GM10266 (cell line): ENCODE measurements at regions not wholly inside any gene's neighbourhood (a gene's known extent, or its start where the extent isn't known, plus 50 kb on each side); places are given as distances from the start of the nearest gene placed in this dataset.

ENCODE experiments used
- DNase-seq: peaks from one replicate; pipeline ENCODE4 v3.0.0; 2012; ENCODE audit errors: extremely low spot score
- CTCF ChIP-seq: IDR thresholded peaks from 2 replicates; pipeline ENCODE4 v1.5.1; 2012; ENCODE audit warnings: mild to moderate bottlenecking, low read depth; ENCODE audit not compliant: control insufficient read depth, insufficient read depth; ENCODE audit errors: missing control alignments

GRCh38 chr7:81355911-81356310 lies 413.9 kb downstream of the HGF start:
- no peak for DNase-seq
- no peak for TF ChIP-seq CTCF

DNA sequence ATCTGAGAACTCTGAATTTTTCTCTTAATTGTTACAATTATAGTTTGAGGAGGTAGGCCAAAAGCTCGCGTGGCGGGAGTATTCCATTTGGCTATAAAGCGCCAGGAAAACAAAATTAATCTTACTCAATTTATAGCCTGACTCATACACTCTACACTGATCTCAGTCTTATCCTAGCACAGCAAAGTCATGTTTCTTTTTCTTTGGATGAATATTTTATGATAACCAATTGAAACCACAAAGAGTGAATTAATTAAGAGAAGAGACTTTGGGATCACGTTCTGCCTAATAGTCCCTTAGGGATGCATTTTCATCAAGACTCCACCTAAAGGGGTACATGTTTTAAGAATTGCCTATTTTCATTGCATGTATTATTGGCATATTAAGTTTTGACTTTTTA lies 420.8 kb downstream of the HGF start:
- TF ChIP-seq CTCF: no peak
- no peak for DNase-seq

GRCh38 chr7:81339946-81340345 lies 421.1 kb upstream of the SEMA3C start:
- no peak for TF ChIP-seq CTCF
- DNase-seq: no peak

GRCh38 chr7:81333536-81333935 lies 414.7 kb upstream of the SEMA3C start:
- no peak for TF ChIP-seq CTCF
- no peak for DNase-seq

- TF ChIP-seq CTCF: no peak
- no peak for DNase-seq
Measured at GRCh38 chr7:81333004-81333403, 414.2 kb upstream of the SEMA3C start.

- no peak for DNase-seq
- no peak for TF ChIP-seq CTCF
Measured at GRCh38 chr7:81331061-81332018, 412.5 kb upstream of the SEMA3C start.

GRCh38 chr7:81330108-81330507 lies 411.3 kb upstream of the SEMA3C start:
- DNase-seq: no peak
- TF ChIP-seq CTCF: no peak
